Immature natural killer cell (primary cell): ENCODE measurements at regions not wholly inside any gene's neighbourhood (a gene's known extent, or its start where the extent isn't known, plus 50 kb on each side); places are given as distances from the start of the nearest gene placed in this dataset.
"Not testable (repeated sequence)": the region's sequence is repeated elsewhere in the genome, so short reads cannot be mapped to it uniquely, and the experiment has no call there.

ENCODE experiments used
- DNase-seq, 3 donors: peaks; one replicate each; pipeline ENCODE4 v3.0.0; 2022; ENCODE audit warnings: mixed read lengths in 1 of 3
- H3K27ac Mint-ChIP-seq, 6 donors: one replicate each; pipeline ENCODE4 v1.8.0; 2020; ENCODE audit warnings: mixed read lengths in 6 of 6, mild to moderate bottlenecking in 5 of 6, inconsistent platforms in 4 of 6, moderate library complexity in 3 of 6
- H3K27me3 Mint-ChIP-seq, 3 donors: one replicate each; pipeline ENCODE4 v1.8.0; 2020 to 2021; ENCODE audit warnings: low read depth in 3 of 3, mild to moderate bottlenecking in 3 of 3, mixed read lengths in 3 of 3, moderate library complexity in 3 of 3, inconsistent platforms in 1 of 3
- H3K36me3 Mint-ChIP-seq, 3 donors: one replicate each; pipeline ENCODE4 v1.8.0; 2020; ENCODE audit warnings: mixed read lengths in 3 of 3, inconsistent platforms in 2 of 3, mild to moderate bottlenecking in 2 of 3
- H3K4me1 Mint-ChIP-seq, 2 donors: one replicate each; pipeline ENCODE4 v1.8.0; 2020; ENCODE audit warnings: inconsistent platforms in 2 of 2, mild to moderate bottlenecking in 2 of 2, mixed read lengths in 2 of 2, moderate library complexity in 1 of 2
- H3K4me3 Mint-ChIP-seq, 5 donors: one replicate each; pipeline ENCODE4 v1.8.0; 2020; ENCODE audit warnings: mild to moderate bottlenecking in 5 of 5, mixed read lengths in 5 of 5, inconsistent platforms in 3 of 5, moderate library complexity in 3 of 5
- H3K9me3 Mint-ChIP-seq, 6 donors: one replicate each; pipeline ENCODE4 v1.8.0; 2020; ENCODE audit warnings: mild to moderate bottlenecking in 6 of 6, mixed read lengths in 6 of 6, inconsistent platforms in 4 of 6, moderate library complexity in 3 of 6

DNA sequence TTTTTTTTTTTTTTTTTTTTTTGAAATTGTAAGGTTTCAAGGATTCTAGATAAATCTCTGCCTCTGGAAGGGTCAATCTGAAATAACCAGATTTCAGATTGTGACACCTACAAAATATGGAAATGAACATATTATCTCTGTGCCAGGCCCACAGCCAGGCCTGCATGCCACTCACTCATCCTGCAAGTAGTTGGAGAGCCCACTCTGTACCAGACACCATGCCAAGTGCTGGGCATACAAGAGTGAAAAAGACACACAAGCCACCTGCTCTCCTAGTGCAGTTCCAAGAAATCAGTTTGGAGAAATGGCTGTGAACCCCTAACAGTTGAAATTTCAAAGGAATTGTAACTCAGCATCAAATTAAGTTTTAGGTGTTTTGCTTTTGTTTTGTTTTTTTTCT is 145.9 kb upstream of the NOCT start:
- peaks cover 2 to 4% (median 3%) of the 10 kb centered on the region in 3 donors for H3K27me3 Mint-ChIP-seq
- H3K36me3 Mint-ChIP-seq = no peaks in the 10 kb centered on the region
- H3K27ac Mint-ChIP-seq = no peak overlapping the region
- no peak for DNase-seq
- H3K4me1 Mint-ChIP-seq = peaks cover 0 to 6% of the 10 kb centered on the region in 2 donors
- H3K9me3 Mint-ChIP-seq = no peaks in the 10 kb centered on the region
- H3K4me3 Mint-ChIP-seq = no peak overlapping the region

DNA sequence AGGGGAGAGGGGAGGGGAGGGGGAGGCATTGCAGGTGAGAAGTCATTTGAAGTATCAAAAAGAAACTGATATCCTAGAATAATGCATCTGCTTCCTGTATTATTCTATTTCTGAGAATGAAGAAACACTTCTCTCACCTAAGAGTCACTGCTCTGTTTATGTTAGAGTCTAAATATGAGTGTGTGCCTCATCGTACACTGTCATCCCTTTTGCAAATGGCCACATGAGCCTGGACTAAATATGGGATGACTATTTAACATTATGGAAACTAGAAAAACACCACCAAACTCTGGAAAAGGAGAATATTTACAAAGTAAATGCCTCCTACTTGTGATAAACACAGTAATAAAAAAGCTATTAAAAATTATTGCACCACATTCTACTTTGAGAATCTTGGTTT is 146.4 kb upstream of the NOCT start:
- H3K36me3 Mint-ChIP-seq = no peaks in the 10 kb centered on the region
- no peaks in the 10 kb centered on the region for H3K9me3 Mint-ChIP-seq
- H3K27me3 Mint-ChIP-seq = peaks cover 0 to 4% (median 3%) of the 10 kb centered on the region in 3 donors
- no peak for DNase-seq
- H3K27ac Mint-ChIP-seq = no peak overlapping the region
- no peak overlapping the region for H3K4me3 Mint-ChIP-seq
- peaks cover 0 to 6% of the 10 kb centered on the region in 2 donors for H3K4me1 Mint-ChIP-seq

DNA sequence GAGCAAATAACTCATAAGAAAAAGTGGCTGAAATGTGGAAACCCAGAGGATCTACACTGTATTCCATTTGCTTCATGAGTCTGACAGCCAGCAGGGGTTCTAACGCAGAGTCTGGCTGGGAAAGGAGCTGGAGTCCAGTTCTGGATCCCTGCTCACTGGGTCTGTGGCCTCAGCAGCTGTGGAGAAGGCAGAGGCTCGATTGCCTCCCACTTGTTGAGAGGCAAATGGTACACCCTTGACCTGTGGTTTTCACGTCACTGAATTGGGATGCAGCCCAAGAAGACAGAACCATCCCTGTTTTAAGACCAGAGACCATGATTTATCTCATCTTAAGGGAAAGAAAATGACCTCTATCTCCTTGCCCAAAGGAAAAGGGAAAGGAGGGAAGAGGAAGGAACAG is 147.0 kb upstream of the NOCT start:
- Mint-ChIP-seq H3K27me3 (peaks cover 0 to 4% (median 1%) of the 10 kb centered on the region in 3 donors), H3K36me3 (no peaks in the 10 kb centered on the region), H3K4me1 (peaks cover 0 to 6% of the 10 kb centered on the region in 2 donors), H3K4me3 (no peak overlapping the region), H3K9me3 (no peaks in the 10 kb centered on the region), H3K27ac (no peak overlapping the region)
- DNase-seq = no peak

DNA sequence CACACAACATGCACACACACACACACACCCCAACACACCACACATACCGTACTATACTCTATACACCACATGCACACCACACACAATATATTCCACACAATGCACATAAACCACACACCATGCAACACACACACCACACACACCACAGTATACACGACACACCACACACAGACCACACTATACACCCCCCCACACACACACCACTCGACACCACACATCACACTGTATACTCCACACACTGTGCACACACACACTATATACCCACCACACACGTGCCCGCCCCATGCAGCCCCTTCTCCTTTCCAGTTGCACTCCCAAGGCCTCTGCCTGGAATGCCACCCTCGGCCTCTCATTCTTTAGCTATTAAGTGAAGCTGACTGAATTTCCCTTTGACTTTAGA is 148.2 kb upstream of the NOCT start:
- H3K36me3 Mint-ChIP-seq = no peaks in the 10 kb centered on the region
- H3K27ac Mint-ChIP-seq = no peak overlapping the region
- H3K4me3 Mint-ChIP-seq = no peak overlapping the region
- DNase-seq = no peak
- peaks cover 0 to 6% of the 10 kb centered on the region in 2 donors for H3K4me1 Mint-ChIP-seq
- H3K9me3 Mint-ChIP-seq = no peaks in the 10 kb centered on the region
- peaks cover 0 to 4% (median 0%) of the 10 kb centered on the region in 3 donors for H3K27me3 Mint-ChIP-seq

DNA sequence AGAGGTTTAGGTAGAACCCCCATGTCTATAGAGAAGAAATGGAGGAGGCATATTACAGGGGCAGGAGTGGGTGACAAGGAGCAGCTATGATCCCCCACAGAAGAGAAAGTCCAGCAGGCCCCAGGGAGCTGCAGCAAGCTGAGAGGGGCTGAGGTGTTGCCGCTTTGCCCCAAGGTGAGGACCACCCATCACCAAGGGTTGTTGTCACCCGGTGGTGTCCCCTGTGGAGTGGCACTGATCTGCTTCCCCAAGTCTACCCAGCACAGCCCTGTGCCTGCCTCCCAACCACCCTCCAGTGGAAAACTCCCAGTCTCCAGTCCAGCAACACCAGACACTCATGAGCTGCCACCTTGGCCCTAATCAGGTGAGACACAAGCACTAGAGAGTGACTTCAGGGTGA is 149.3 kb upstream of the NOCT start:
- Mint-ChIP-seq H3K4me3 (no peak overlapping the region), H3K36me3 (no peaks in the 10 kb centered on the region), H3K27me3 (peaks cover 0 to 7% (median 0%) of the 10 kb centered on the region in 3 donors)

DNA sequence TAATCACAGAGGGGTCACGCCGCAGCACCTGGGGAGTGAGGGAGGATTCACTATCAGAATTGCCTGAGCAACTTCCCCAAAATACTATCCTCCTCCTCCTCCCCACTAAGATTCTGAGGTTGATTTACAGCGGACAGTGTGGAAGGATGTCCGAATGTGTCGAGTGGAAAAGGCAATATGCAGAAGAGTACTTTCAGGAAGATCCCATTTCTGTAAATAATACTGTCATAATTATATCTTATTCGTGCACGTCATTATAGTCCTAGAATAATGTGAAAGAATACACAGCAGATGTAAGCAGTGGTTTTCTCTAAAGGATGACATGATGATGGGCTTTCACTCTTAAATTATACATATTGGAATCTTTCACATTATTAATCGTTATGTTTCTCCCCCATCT is 149.8 kb upstream of the NOCT start:
- no peak for DNase-seq
- Mint-ChIP-seq H3K4me3 (no peak overlapping the region), H3K27me3 (peaks cover 0 to 3% (median 0%) of the 10 kb centered on the region in 3 donors), H3K9me3 (peaks cover 0 to 2% (median 0%) of the 10 kb centered on the region in 6 donors), H3K27ac (no peak overlapping the region), H3K4me1 (no peaks in the 10 kb centered on the region), H3K36me3 (no peaks in the 10 kb centered on the region)

More for the DNA sequence above, 149.3 kb upstream of the NOCT start:
- H3K27ac Mint-ChIP-seq = no peak overlapping the region
- H3K9me3 Mint-ChIP-seq = peaks cover 0 to under 1% (median 0%) of the 10 kb centered on the region in 6 donors
- no peak for DNase-seq
- peaks cover 0 to 5% of the 10 kb centered on the region in 2 donors for H3K4me1 Mint-ChIP-seq

DNA sequence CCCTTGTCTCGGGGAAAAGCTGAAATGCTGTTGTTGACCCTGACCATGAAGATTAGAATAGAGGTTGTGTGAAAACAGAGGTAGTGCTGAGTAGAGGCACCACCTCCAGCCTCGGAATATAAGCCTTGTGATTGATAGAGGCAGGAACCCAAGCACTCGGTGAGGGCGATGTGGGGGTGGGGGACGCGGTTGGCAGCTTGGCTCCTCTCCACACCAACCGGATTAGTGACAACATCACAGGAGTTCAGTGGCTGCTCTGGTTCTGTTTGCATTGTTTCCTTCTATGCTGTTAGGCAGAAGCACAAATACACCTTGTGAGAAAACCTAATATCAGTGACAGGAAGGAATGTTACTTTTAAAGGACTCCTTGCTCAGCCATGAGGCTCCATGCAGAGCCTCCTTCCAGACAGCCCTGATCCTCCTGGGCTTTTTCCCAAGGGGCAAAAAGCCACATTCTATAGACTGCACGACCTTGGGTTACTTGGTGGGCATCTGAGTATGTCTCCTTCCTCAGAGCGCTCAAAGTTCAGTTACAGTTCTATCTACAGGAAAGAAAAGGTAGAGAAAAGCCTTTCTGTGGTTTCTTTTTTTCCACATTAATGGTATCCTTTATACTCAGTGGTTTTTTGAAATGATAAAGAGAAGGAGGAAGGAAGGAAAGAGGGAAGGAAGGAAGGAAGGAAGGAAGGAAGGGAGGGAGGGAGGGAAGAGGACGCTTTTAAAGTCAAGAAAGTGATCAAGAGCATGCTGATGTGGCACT is 150.4 kb upstream of the NOCT start:
- DNase-seq = no peak
- Mint-ChIP-seq H3K27me3 (peaks cover 0 to 3% (median 0%) of the 10 kb centered on the region in 3 donors), H3K4me1 (no peaks in the 10 kb centered on the region), H3K4me3 (no peak overlapping the region), H3K27ac (no peak overlapping the region), H3K36me3 (no peaks in the 10 kb centered on the region), H3K9me3 (peaks cover 0 to 2% (median 0%) of the 10 kb centered on the region in 6 donors)

DNA sequence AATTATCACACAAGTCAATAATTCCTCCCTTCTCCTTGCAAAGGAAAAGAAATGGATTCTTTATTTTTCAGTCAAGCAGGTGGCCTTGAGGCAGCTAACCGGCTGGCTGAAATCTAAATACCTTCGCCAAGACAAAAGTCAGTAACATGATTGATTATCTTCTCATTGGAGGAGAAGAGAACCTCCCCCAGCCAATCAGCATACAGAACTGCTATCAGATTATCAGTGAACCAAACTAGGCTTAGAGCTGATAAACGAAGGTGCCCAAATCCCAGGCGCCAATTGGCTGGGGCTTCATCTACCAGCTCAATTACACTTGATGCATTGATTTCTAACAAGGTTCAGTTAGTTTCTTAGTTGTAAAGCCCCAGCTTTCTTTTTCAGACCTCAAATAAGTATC is 152.4 kb upstream of the NOCT start:
- Mint-ChIP-seq H3K4me3 (no peak overlapping the region), H3K36me3 (no peaks in the 10 kb centered on the region), H3K9me3 (peaks cover 0 to 2% (median 0%) of the 10 kb centered on the region in 6 donors), H3K27ac (no peak overlapping the region), H3K27me3 (peaks cover 0 to 3% (median 0%) of the 10 kb centered on the region in 3 donors), H3K4me1 (no peaks in the 10 kb centered on the region)
- DNase-seq = no peak

DNA sequence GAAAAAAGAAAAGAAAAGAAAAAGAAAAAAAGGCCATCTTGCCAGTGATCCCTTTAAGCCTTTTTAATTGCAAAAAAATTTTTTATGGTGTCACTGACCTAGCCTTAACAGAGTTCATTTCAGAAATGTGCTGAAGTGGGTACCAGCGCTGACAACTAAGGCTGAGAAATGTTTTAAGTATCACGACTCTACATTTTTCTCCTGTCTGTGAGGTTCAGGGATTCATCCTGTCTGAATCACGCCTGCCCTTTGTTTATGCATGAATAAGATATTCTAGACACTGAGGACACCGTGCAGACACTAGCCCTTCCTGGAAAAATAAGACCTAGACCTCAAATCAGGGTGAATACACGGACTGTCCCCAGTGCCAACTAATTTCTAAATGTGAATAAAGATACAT is 154.4 kb upstream of the NOCT start:
- peaks cover 0 to 2% (median 0%) of the 10 kb centered on the region in 6 donors for H3K9me3 Mint-ChIP-seq
- no peaks in the 10 kb centered on the region for H3K36me3 Mint-ChIP-seq
- no peak overlapping the region for H3K4me3 Mint-ChIP-seq
- no peak for DNase-seq
- no peak overlapping the region for H3K27ac Mint-ChIP-seq
- H3K4me1 Mint-ChIP-seq = no peaks in the 10 kb centered on the region
- H3K27me3 Mint-ChIP-seq = peaks cover 0 to 3% (median 0%) of the 10 kb centered on the region in 3 donors

DNA sequence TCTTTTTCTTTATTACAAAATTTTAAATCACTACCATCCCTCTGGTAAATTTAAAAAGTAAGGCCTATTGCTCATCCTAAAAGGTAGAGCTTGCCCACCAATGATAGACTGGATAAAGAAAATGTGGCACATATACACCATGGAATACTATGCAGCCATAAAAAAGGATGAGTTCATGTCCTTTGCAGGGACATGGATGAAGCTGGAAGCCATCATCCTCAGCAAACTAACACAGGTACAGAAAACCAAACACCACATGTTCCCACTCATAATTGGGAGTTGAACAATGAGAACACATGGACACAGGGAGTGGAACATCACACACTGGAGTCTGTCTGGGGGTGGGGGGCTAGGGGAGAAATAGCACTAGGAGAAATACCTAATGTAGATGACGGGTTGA is 155.2 kb upstream of the NOCT start:
- not testable (repeated sequence) for H3K36me3 Mint-ChIP-seq, H3K4me3 Mint-ChIP-seq, DNase-seq, H3K9me3 Mint-ChIP-seq, H3K4me1 Mint-ChIP-seq, H3K27me3 Mint-ChIP-seq, H3K27ac Mint-ChIP-seq

DNA sequence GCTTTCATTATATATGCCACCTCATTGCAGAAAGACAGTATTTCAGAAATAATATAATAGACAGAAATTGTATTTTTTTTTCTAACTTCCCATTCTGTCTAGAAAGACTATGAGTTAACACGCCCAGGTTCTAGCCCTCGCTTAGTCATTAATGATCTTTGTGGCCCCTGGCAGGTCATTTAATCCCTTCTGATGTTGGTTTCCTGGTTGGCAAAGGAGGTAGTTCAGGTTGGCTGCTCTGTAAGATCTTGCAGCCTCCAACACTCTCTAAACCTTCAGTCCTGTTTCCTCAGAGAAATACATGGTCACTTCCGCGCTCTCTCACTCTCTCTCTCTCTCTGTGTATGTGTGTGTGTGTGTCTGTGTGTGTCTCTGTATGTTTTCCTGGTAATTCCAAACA is 156.3 kb upstream of the NOCT start:
- Mint-ChIP-seq H3K9me3 (peaks cover 0 to 3% (median 0%) of the 10 kb centered on the region in 6 donors), H3K27ac (no peak overlapping the region), H3K27me3 (peaks cover 0 to 7% (median 0%) of the 10 kb centered on the region in 3 donors), H3K4me3 (no peak overlapping the region), H3K36me3 (no peaks in the 10 kb centered on the region), H3K4me1 (no peaks in the 10 kb centered on the region)
- no peak for DNase-seq

DNA sequence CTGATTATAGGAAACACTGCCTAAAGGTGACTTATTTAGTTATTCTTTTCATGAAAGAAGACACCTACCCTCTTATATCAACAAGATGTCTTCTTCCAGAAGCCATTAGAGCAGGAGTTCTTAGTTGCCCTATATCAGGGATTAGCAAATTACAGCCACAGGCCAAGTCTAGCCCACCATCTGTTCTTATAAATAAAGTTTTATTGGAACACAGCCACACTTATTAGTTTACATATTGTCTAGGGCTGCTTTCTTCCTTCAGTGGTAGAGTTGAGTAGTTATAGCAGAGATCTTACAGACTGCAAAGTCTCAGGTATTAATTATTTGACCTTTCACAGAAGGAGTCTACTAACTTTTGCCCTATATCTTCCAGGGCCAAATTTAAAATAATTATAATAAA is 157.2 kb upstream of the NOCT start:
- H3K36me3 Mint-ChIP-seq = no peaks in the 10 kb centered on the region
- peaks cover 0 to 7% (median 0%) of the 10 kb centered on the region in 3 donors for H3K27me3 Mint-ChIP-seq
- no peaks in the 10 kb centered on the region for H3K4me1 Mint-ChIP-seq
- no peak for DNase-seq
- peaks cover 0 to 3% (median 0%) of the 10 kb centered on the region in 6 donors for H3K9me3 Mint-ChIP-seq
- no peak overlapping the region for H3K4me3 Mint-ChIP-seq
- no peak overlapping the region for H3K27ac Mint-ChIP-seq

DNA sequence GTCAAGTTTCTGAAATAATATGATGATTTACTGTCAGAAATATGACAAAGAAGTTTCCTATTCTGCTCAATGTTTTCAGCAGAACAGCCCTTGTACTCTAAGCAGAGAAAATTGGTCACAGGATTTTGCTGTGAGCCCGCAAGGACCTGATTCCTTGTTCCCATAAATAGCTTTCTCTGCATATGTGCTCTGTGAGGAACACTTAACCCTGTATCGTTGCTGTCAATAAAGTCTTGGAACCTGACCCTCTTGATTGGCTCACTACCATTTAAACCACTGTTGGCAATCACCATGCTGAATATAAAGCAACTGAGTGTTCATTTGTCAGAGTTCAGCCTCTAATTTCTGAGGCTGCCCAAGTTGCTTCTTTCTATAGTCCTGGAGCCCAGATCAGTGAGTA is 158.2 kb upstream of the NOCT start:
- no peaks in the 10 kb centered on the region for H3K36me3 Mint-ChIP-seq
- H3K9me3 Mint-ChIP-seq = peaks cover 0 to 3% (median 0%) of the 10 kb centered on the region in 6 donors
- H3K4me3 Mint-ChIP-seq = no peak overlapping the region
- peaks cover 0 to 7% (median 0%) of the 10 kb centered on the region in 3 donors for H3K27me3 Mint-ChIP-seq
- H3K4me1 Mint-ChIP-seq = no peaks in the 10 kb centered on the region
- DNase-seq = no peak
- no peak overlapping the region for H3K27ac Mint-ChIP-seq

DNA sequence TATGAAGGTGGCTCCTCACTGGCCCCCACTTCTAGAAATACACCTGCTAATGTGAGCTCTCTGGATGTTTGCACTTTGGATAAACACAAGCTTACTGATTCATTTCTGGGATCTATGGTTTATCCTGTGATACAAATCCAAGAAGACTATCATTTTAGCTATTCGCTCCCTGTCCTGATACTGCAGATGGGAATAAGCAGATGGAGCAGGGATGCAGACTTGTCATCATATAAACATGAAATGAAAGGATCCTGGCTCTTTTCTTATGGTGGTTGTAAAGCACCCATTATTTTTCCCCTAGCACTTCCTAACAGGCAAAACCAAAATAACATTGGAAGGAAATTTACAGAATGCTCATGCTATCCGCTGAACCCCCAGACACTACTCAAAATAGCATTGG is 162.9 kb upstream of the NOCT start:
- H3K4me3 Mint-ChIP-seq = no peak overlapping the region
- no peak overlapping the region for H3K27ac Mint-ChIP-seq
- peaks cover 0 to 5% (median 4%) of the 10 kb centered on the region in 3 donors for H3K27me3 Mint-ChIP-seq
- no peak for DNase-seq
- H3K36me3 Mint-ChIP-seq = no peaks in the 10 kb centered on the region
- no peaks in the 10 kb centered on the region for H3K4me1 Mint-ChIP-seq
- peaks cover 0 to 3% (median 0%) of the 10 kb centered on the region in 6 donors for H3K9me3 Mint-ChIP-seq
